Endothelial cell of umbilical vein (primary cell): ENCODE measurements at regions not wholly inside any gene's neighbourhood (a gene's known extent, or its start where the extent isn't known, plus 50 kb on each side); places are given as distances from the start of the nearest gene placed in this dataset.
"Not testable (repeated sequence)": the region's sequence is repeated elsewhere in the genome, so short reads cannot be mapped to it uniquely, and the experiment has no call there.

Source experiments
- BruUV-seq: library from RNA; stranded (reverse); fragments of 400-500 nt; replicated peaks from 2 replicates; lab custom pipeline; 2021; lab: Mats Ljungman, UMichigan
- CTCF ChIA-PET: fragments of 300-600, 350-600 bp; sonication (Branson Sonifier 250); formaldehyde crosslinking; loops from one replicate; lab custom pipeline; 2021; ENCODE audit warnings: antibody characterized with exemption, inconsistent platforms; lab: Charles Lee
- POLR2A ChIA-PET: fragments of 300-600, 350-600 bp; sonication (Branson Sonifier 250); formaldehyde crosslinking; loops from one replicate; lab custom pipeline; 2021; ENCODE audit warnings: antibody characterized with exemption, inconsistent platforms; lab: Charles Lee
- DNase-seq: peaks from one replicate; pipeline ENCODE4 v3.0.0-alpha.2; 2011; ENCODE audit warnings: low read depth, low spot score
- FAIRE-seq: peaks from 2 replicates; lab custom pipeline; 2011; peaks lifted over from hg19 to GRCh38; lab: Jason Lieb, UNC
- H2AFZ ChIP-seq: 2 replicates; pipeline ENCODE4 v1.6.0; 2012; ENCODE audit warnings: low read depth, low read length, control low read depth, inconsistent platforms
- H3K27ac ChIP-seq: 2 replicates; pipeline ENCODE4 v1.5.1; 2011; ENCODE audit warnings: low read depth, mild to moderate bottlenecking, control low read depth, low read length, moderate library complexity; ENCODE audit not compliant: insufficient read depth
- H3K27me3 ChIP-seq, 2 experiments: 2 replicates each; pipeline versions ENCODE4 v1.6.0 to v1.6.1; 2011; ENCODE audit warnings: low read length in 2 of 2, mixed read lengths in 1 of 2; ENCODE audit not compliant: control insufficient read depth in 2 of 2, insufficient read depth in 2 of 2
- H3K36me3 ChIP-seq, 2 experiments: 2 replicates in 1 of 2; 3 replicates in 1 of 2; pipeline ENCODE4 v1.5.1; 2011; ENCODE audit warnings: low read length in 2 of 2, mild to moderate bottlenecking in 1 of 2, moderate library complexity in 1 of 2; ENCODE audit not compliant: control insufficient read depth in 2 of 2, insufficient read depth in 2 of 2; ENCODE audit errors: extremely low read depth in 1 of 2
- H3K4me1 ChIP-seq: 3 replicates; pipeline ENCODE4 v1.5.1; 2011; ENCODE audit warnings: mild to moderate bottlenecking, low read length; ENCODE audit not compliant: control insufficient read depth, insufficient read depth; ENCODE audit errors: extremely low read depth
- H3K4me2 ChIP-seq: 2 replicates; pipeline ENCODE4 v1.6.1; 2011; ENCODE audit warnings: low read length, control low read depth, mixed read lengths; ENCODE audit not compliant: insufficient read depth
- H3K4me3 ChIP-seq, 3 experiments: fragments of 200-600 bp in 1 of 3; sonication (generic), shearing (Covaris generic) in 1 of 3; replicated peaks in 1 of 3; 2 replicates each; pipeline ENCODE4 v1.5.1; 2011 to 2016; ENCODE audit warnings: control low read depth in 3 of 3, low read length in 3 of 3, mild to moderate bottlenecking in 2 of 3, inconsistent platforms in 1 of 3, low read depth in 1 of 3, moderate library complexity in 1 of 3; ENCODE audit not compliant: insufficient read depth in 1 of 3
- H3K79me2 ChIP-seq: 2 replicates; pipeline ENCODE4 v1.6.0; 2012; ENCODE audit warnings: low read length, inconsistent platforms; ENCODE audit not compliant: control insufficient read depth, insufficient read depth
- H3K9ac ChIP-seq: replicated peaks from 2 replicates; pipeline ENCODE3; 2011; ENCODE audit warnings: low read length, control low read depth; ENCODE audit not compliant: insufficient read depth; ENCODE audit errors: extremely low read depth
- H3K9me1 ChIP-seq: replicated peaks from 3 replicates; pipeline ENCODE4 v1.6.0; 2011; ENCODE audit warnings: mild to moderate bottlenecking, low read length; ENCODE audit not compliant: control insufficient read depth, insufficient read depth; ENCODE audit errors: extremely low read depth
- H3K9me3 ChIP-seq: replicated peaks from 2 replicates; pipeline ENCODE4 v1.5.1; 2012; ENCODE audit warnings: low read length, inconsistent platforms; ENCODE audit not compliant: control insufficient read depth, insufficient read depth
- H4K20me1 ChIP-seq: replicated peaks from 2 replicates; pipeline ENCODE3; 2011; ENCODE audit warnings: mild to moderate bottlenecking, low read length; ENCODE audit not compliant: control insufficient read depth, insufficient read depth; ENCODE audit errors: extremely low read depth
- dilution Hi-C: fragments of 300-500 bp; cut with MboI; formaldehyde crosslinking; loops from one replicate; pipeline ENCODE4 v1.15.0; 2019; ENCODE audit warnings: low sequenced_read_pairs; ENCODE audit not compliant: extremely low pct_ligation_motif_present
- intact Hi-C: fragments of 100-400 bp; cut with micrococcal nuclease; formaldehyde crosslinking; loops from one replicate; pipeline ENCODE4 v1.10.0; 2022

- H4K20me1 ChIP-seq, H3K9me3 ChIP-seq, FAIRE-seq, H3K27me3 ChIP-seq, H3K4me3 ChIP-seq, H3K4me1 ChIP-seq, dilution Hi-C loops, H2AFZ ChIP-seq, CTCF ChIA-PET, H3K9me1 ChIP-seq, H3K9ac ChIP-seq, BruUV-seq, H3K36me3 ChIP-seq, H3K4me2 ChIP-seq, H3K79me2 ChIP-seq, H3K27ac ChIP-seq, intact Hi-C loops, POLR2A ChIA-PET, DNase-seq: not testable (repeated sequence)
Measured at GRCh38 chr9:64479095-64479494, 805.9 kb downstream of the FOXD4L5 start.

GRCh38 chr9:64468943-64469342, 816.1 kb downstream of the FOXD4L5 start:
- H3K4me2 ChIP-seq, BruUV-seq, intact Hi-C loops, H3K36me3 ChIP-seq, DNase-seq, H4K20me1 ChIP-seq, CTCF ChIA-PET, FAIRE-seq, POLR2A ChIA-PET, H2AFZ ChIP-seq, H3K4me1 ChIP-seq, dilution Hi-C loops, H3K9me3 ChIP-seq, H3K27ac ChIP-seq, H3K9me1 ChIP-seq, H3K9ac ChIP-seq, H3K27me3 ChIP-seq, H3K79me2 ChIP-seq, H3K4me3 ChIP-seq: not testable (repeated sequence)

- H3K9ac ChIP-seq, H3K79me2 ChIP-seq, BruUV-seq, H4K20me1 ChIP-seq, H3K27me3 ChIP-seq, H3K9me3 ChIP-seq, H3K36me3 ChIP-seq, H3K9me1 ChIP-seq, H3K4me1 ChIP-seq, dilution Hi-C loops, FAIRE-seq, intact Hi-C loops, H3K4me3 ChIP-seq, DNase-seq, CTCF ChIA-PET, H3K4me2 ChIP-seq, POLR2A ChIA-PET, H3K27ac ChIP-seq, H2AFZ ChIP-seq: not testable (repeated sequence)
Measured at GRCh38 chr9:64466052-64466599, 818.9 kb downstream of the FOXD4L5 start.

GRCh38 chr9:64461885-64462284, 823.1 kb downstream of the FOXD4L5 start:
- H3K9me1 ChIP-seq, H3K9me3 ChIP-seq, H3K4me2 ChIP-seq, POLR2A ChIA-PET, dilution Hi-C loops, H3K79me2 ChIP-seq, H3K27ac ChIP-seq, intact Hi-C loops, BruUV-seq, DNase-seq, H4K20me1 ChIP-seq, H3K27me3 ChIP-seq, H3K36me3 ChIP-seq, FAIRE-seq, H3K4me3 ChIP-seq, H3K9ac ChIP-seq, H2AFZ ChIP-seq, CTCF ChIA-PET, H3K4me1 ChIP-seq: not testable (repeated sequence)
